GM18870 (cell line): ENCODE measurements at regions not wholly inside any gene's neighbourhood (a gene's known extent, or its start where the extent isn't known, plus 50 kb on each side); places are given as distances from the start of the nearest gene placed in this dataset.

Experiments used
- ATAC-seq: cut with Tn5 transposase; IDR thresholded peaks from one replicate; pipeline ENCODE4 v1.9.1; 2021; ENCODE audit warnings: moderate library complexity; ENCODE audit not compliant: unreplicated experiment

- no peak for ATAC-seq
These were observed 448.3 kb upstream of the SLIT2 start for GRCh38 chr4:19803406-19803805.

GRCh38 chr4:19793831-19794230 is 457.9 kb upstream of the SLIT2 start:
- ATAC-seq = no peak

- no peak for ATAC-seq
These were observed 460.1 kb upstream of the SLIT2 start for GRCh38 chr4:19791422-19792123.

GRCh38 chr4:19786616-19787015 is 465.1 kb upstream of the SLIT2 start:
- ATAC-seq = no peak

- ATAC-seq = no peak
These were observed 468.0 kb upstream of the SLIT2 start for GRCh38 chr4:19783667-19784223.

GRCh38 chr4:19780871-19781270 is 470.8 kb upstream of the SLIT2 start:
- ATAC-seq = no peak

GRCh38 chr4:19776929-19777328 is 474.8 kb upstream of the SLIT2 start:
- ATAC-seq = no peak

GRCh38 chr4:19776021-19776459 is 475.7 kb upstream of the SLIT2 start:
- no peak for ATAC-seq

GRCh38 chr4:19774690-19775256 is 476.9 kb upstream of the SLIT2 start:
- ATAC-seq = no peak

- ATAC-seq = no peak
These were observed 479.1 kb upstream of the SLIT2 start for GRCh38 chr4:19772581-19772980.

- no peak for ATAC-seq
These were observed 495.0 kb upstream of the SLIT2 start for GRCh38 chr4:19756661-19757060.

GRCh38 chr4:19752599-19752998 is 499.1 kb upstream of the SLIT2 start:
- ATAC-seq = no peak

GRCh38 chr4:19748519-19749479 is 502.9 kb upstream of the SLIT2 start:
- no peak for ATAC-seq

GRCh38 chr4:19746377-19746776 is 505.3 kb upstream of the SLIT2 start:
- ATAC-seq = no peak

GRCh38 chr4:19743115-19743638 is 508.5 kb upstream of the SLIT2 start:
- ATAC-seq = no peak

GRCh38 chr4:19739101-19739651 is 512.5 kb upstream of the SLIT2 start:
- no peak for ATAC-seq

GRCh38 chr4:19736968-19737756 is 514.5 kb upstream of the SLIT2 start:
- no peak for ATAC-seq

- no peak for ATAC-seq
These were observed 516.7 kb upstream of the SLIT2 start for GRCh38 chr4:19735012-19735411.

- ATAC-seq = no peak
These were observed 521.6 kb upstream of the SLIT2 start for GRCh38 chr4:19729886-19730651.
